ENCODE measurements at regions not wholly inside any gene's neighbourhood (a gene's known extent, or its start where the extent isn't known, plus 50 kb on each side); places are given as distances from the start of the nearest gene placed in this dataset.

- no peak for TF ChIP-seq NRF1 (IDR thresholded peaks at IDR 0.05; ENCODE audit: low read depth, low read length)
- TF ChIP-seq RBBP5 (IDR thresholded peaks at IDR 0.05; ENCODE audit: borderline replicate concordance, low read depth, low read length), result no peak
Measured at GRCh38 chr9:29129763-29130162, 1556.5 kb upstream of the C9orf72 start (continued).
